Activated naive CD4-positive, alpha-beta T cell treated with anti-CD3 and anti-CD28 coated beads for 36 hours (primary cell): ENCODE measurements at regions not wholly inside any gene's neighbourhood (a gene's known extent, or its start where the extent isn't known, plus 50 kb on each side); places are given as distances from the start of the nearest gene placed in this dataset.

Source experiments
- CTCF ChIA-PET: fragments of 350-600 bp; sonication (Branson Sonifier 250); formaldehyde crosslinking; loops from one replicate; lab custom pipeline; 2021; ENCODE audit warnings: antibody characterized with exemption; lab: Charles Lee
- DNase-seq: peaks from one replicate; pipeline ENCODE4 v3.0.0-alpha.2; 2020
- H3K27ac Mint-ChIP-seq: one replicate; pipeline ENCODE4 v1.8.0; 2021; ENCODE audit warnings: mild to moderate bottlenecking, mixed read lengths
- H3K27me3 Mint-ChIP-seq: one replicate; pipeline ENCODE4 v1.8.0; 2021; ENCODE audit warnings: low read depth, mixed read lengths
- H3K36me3 Mint-ChIP-seq: one replicate; pipeline ENCODE4 v1.8.0; 2021; ENCODE audit warnings: low read depth, mixed read lengths
- H3K4me1 Mint-ChIP-seq: one replicate; pipeline ENCODE4 v1.8.0; 2021; ENCODE audit warnings: low read depth, mixed read lengths
- H3K4me3 Mint-ChIP-seq: one replicate; pipeline ENCODE4 v1.8.0; 2021; ENCODE audit warnings: mild to moderate bottlenecking, moderate library complexity, mixed read lengths
- H3K9me3 Mint-ChIP-seq: one replicate; pipeline ENCODE4 v1.8.0; 2021; ENCODE audit warnings: mixed read lengths
- intact Hi-C: fragments of 100-400 bp; cut with micrococcal nuclease; formaldehyde crosslinking; loops from one replicate; pipeline ENCODE4 v1.15.1; 2023

GRCh38 chr11:70579316-70579955, 181.1 kb downstream of the CTTN start:
- H3K9me3 Mint-ChIP-seq = no peaks in the 10 kb centered on the region
- H3K4me1 Mint-ChIP-seq = no peaks in the 10 kb centered on the region
- H3K27me3 Mint-ChIP-seq = no peaks in the 10 kb centered on the region
- intact Hi-C loops = no loop called here
- no peak for DNase-seq
- no peak overlapping the region for H3K4me3 Mint-ChIP-seq
- no peaks in the 10 kb centered on the region for H3K36me3 Mint-ChIP-seq
- no peak overlapping the region for H3K27ac Mint-ChIP-seq
- CTCF ChIA-PET = no interaction called here

- H3K36me3 Mint-ChIP-seq = no peaks in the 10 kb centered on the region
- DNase-seq = no peak
- H3K4me1 Mint-ChIP-seq = no peaks in the 10 kb centered on the region
- intact Hi-C loops = no loop called here
- H3K27ac Mint-ChIP-seq = no peak overlapping the region
- H3K4me3 Mint-ChIP-seq = no peak overlapping the region
- CTCF ChIA-PET = no interaction called here
- no peaks in the 10 kb centered on the region for H3K9me3 Mint-ChIP-seq
- H3K27me3 Mint-ChIP-seq = no peaks in the 10 kb centered on the region
Observed at GRCh38 chr11:70580036-70580805, 181.9 kb downstream of the CTTN start.

GRCh38 chr11:70581991-70582885, 183.9 kb downstream of the CTTN start:
- CTCF ChIA-PET = no interaction called here
- Mint-ChIP-seq H3K36me3 (no peaks in the 10 kb centered on the region), H3K9me3 (no peaks in the 10 kb centered on the region), H3K4me3 (no peak overlapping the region), H3K4me1 (no peaks in the 10 kb centered on the region), H3K27ac (no peak overlapping the region), H3K27me3 (peaks cover 6% of the 10 kb centered on the region)
- intact Hi-C loops = no loop called here
- DNase-seq = no peak

- H3K36me3 Mint-ChIP-seq = no peaks in the 10 kb centered on the region
- no peaks in the 10 kb centered on the region for H3K9me3 Mint-ChIP-seq
- no peak for DNase-seq
- CTCF ChIA-PET = no interaction called here
- H3K27me3 Mint-ChIP-seq = peaks cover 10% of the 10 kb centered on the region
- H3K27ac Mint-ChIP-seq = no peak overlapping the region
- no peak overlapping the region for H3K4me3 Mint-ChIP-seq
- H3K4me1 Mint-ChIP-seq = no peaks in the 10 kb centered on the region
- intact Hi-C loops = no loop called here
Observed at GRCh38 chr11:70582886-70583641, 184.7 kb downstream of the CTTN start.

- intact Hi-C loops = no loop called here
- no peaks in the 10 kb centered on the region for H3K4me1 Mint-ChIP-seq
- H3K4me3 Mint-ChIP-seq = no peak overlapping the region
- no peaks in the 10 kb centered on the region for H3K9me3 Mint-ChIP-seq
- DNase-seq = no peak
- H3K36me3 Mint-ChIP-seq = no peaks in the 10 kb centered on the region
- H3K27me3 Mint-ChIP-seq = peaks cover 15% of the 10 kb centered on the region
- H3K27ac Mint-ChIP-seq = no peak overlapping the region
- CTCF ChIA-PET = no interaction called here
Observed at GRCh38 chr11:70583781-70584218, 185.5 kb downstream of the CTTN start.

GRCh38 chr11:70584498-70585235, 186.3 kb downstream of the CTTN start:
- no peak for DNase-seq
- Mint-ChIP-seq H3K27ac (no peak overlapping the region), H3K27me3 (peaks cover 20% of the 10 kb centered on the region), H3K4me1 (peaks cover 2% of the 10 kb centered on the region), H3K9me3 (no peaks in the 10 kb centered on the region), H3K36me3 (no peaks in the 10 kb centered on the region), H3K4me3 (no peak overlapping the region)
- intact Hi-C loops = no loop called here
- CTCF ChIA-PET = no interaction called here

GRCh38 chr11:70585236-70585545, 186.9 kb downstream of the CTTN start:
- Mint-ChIP-seq H3K4me1 (peaks cover 4% of the 10 kb centered on the region), H3K4me3 (no peak overlapping the region), H3K27me3 (peaks cover 20% of the 10 kb centered on the region), H3K9me3 (no peaks in the 10 kb centered on the region), H3K36me3 (no peaks in the 10 kb centered on the region), H3K27ac (no peak overlapping the region)
- no peak for DNase-seq
- intact Hi-C loops = no loop called here
- CTCF ChIA-PET = no interaction called here

- CTCF ChIA-PET = no interaction called here
- Mint-ChIP-seq H3K27ac (no peak overlapping the region), H3K27me3 (peaks cover 22% of the 10 kb centered on the region), H3K4me1 (peaks cover 12% of the 10 kb centered on the region), H3K4me3 (no peak overlapping the region), H3K9me3 (no peaks in the 10 kb centered on the region), H3K36me3 (no peaks in the 10 kb centered on the region)
- intact Hi-C loops = no loop called here
- no peak for DNase-seq
Observed at GRCh38 chr11:70586261-70587074, 188.1 kb downstream of the CTTN start.

- Mint-ChIP-seq H3K4me3 (no peak overlapping the region), H3K4me1 (peaks cover 12% of the 10 kb centered on the region), H3K36me3 (no peaks in the 10 kb centered on the region), H3K9me3 (no peaks in the 10 kb centered on the region), H3K27ac (no peak overlapping the region), H3K27me3 (peaks cover 22% of the 10 kb centered on the region)
- intact Hi-C loops = no loop called here
- CTCF ChIA-PET = no interaction called here
- DNase-seq = no peak
Observed at GRCh38 chr11:70587075-70587389, 188.7 kb downstream of the CTTN start.

GRCh38 chr11:70590356-70590991, 192.1 kb downstream of the CTTN start:
- H3K4me3 Mint-ChIP-seq = no peak overlapping the region
- peaks cover 28% of the 10 kb centered on the region for H3K27me3 Mint-ChIP-seq
- no peak for DNase-seq
- no peaks in the 10 kb centered on the region for H3K36me3 Mint-ChIP-seq
- H3K4me1 Mint-ChIP-seq = peaks cover 12% of the 10 kb centered on the region
- H3K27ac Mint-ChIP-seq = no peak overlapping the region
- CTCF ChIA-PET = interaction anchor here (0.6 kb wide), 1 partner anchor 1244 kb away, joined by 8 read pairs; no protein-coding TSS in a partner anchor
- intact Hi-C loops = no loop called here
- H3K9me3 Mint-ChIP-seq = no peaks in the 10 kb centered on the region

- Mint-ChIP-seq H3K9me3 (no peaks in the 10 kb centered on the region), H3K4me3 (no peak overlapping the region), H3K4me1 (peaks cover 12% of the 10 kb centered on the region), H3K36me3 (no peaks in the 10 kb centered on the region), H3K27me3 (peaks cover 26% of the 10 kb centered on the region), H3K27ac (no peak overlapping the region)
- intact Hi-C loops = no loop called here
- DNase-seq = no peak
- CTCF ChIA-PET = no interaction called here
Observed at GRCh38 chr11:70592641-70593165, 194.4 kb downstream of the CTTN start.
